GM18508 (cell line): ENCODE measurements at regions not wholly inside any gene's neighbourhood (a gene's known extent, or its start where the extent isn't known, plus 50 kb on each side); places are given as distances from the start of the nearest gene placed in this dataset.

Source experiments
- ATAC-seq: cut with Tn5 transposase; IDR thresholded peaks from one replicate; pipeline ENCODE4 v1.9.1; 2021; ENCODE audit warnings: moderate number of reproducible peaks; ENCODE audit not compliant: insufficient read depth, unreplicated experiment

- ATAC-seq, result no peak
Observed at GRCh38 chr7:35581605-35582210, 113.2 kb downstream of the HERPUD2 start.

- ATAC-seq, result no peak
Observed at GRCh38 chr7:35576031-35576573, 118.8 kb downstream of the HERPUD2 start.

GRCh38 chr7:35571611-35572240 lies 123.2 kb downstream of the HERPUD2 start:
- ATAC-seq, result no peak

GRCh38 chr7:35570937-35571336 lies 124.0 kb downstream of the HERPUD2 start:
- no peak for ATAC-seq

GRCh38 chr7:35565927-35566326 lies 129.0 kb downstream of the HERPUD2 start:
- no peak for ATAC-seq

- no peak for ATAC-seq
Observed at GRCh38 chr7:35558841-35559240, 136.1 kb downstream of the HERPUD2 start.

GRCh38 chr7:35556515-35557471 lies 138.1 kb downstream of the HERPUD2 start:
- ATAC-seq, result no peak

- ATAC-seq, result no peak
Observed at GRCh38 chr7:35555934-35556333, 139.0 kb downstream of the HERPUD2 start.

- ATAC-seq, result no peak
Observed at GRCh38 chr7:35555386-35555785, 139.5 kb downstream of the HERPUD2 start.

- ATAC-seq, result no peak
Observed at GRCh38 chr7:35553519-35553918, 141.4 kb downstream of the HERPUD2 start.

- no peak for ATAC-seq
Observed at GRCh38 chr7:35552691-35553090, 142.2 kb downstream of the HERPUD2 start.

- no peak for ATAC-seq
Observed at GRCh38 chr7:35551321-35552081, 143.4 kb downstream of the HERPUD2 start.

GRCh38 chr7:35550831-35551230 lies 144.1 kb downstream of the HERPUD2 start:
- no peak for ATAC-seq

- no peak for ATAC-seq
Observed at GRCh38 chr7:35549781-35550180, 145.2 kb downstream of the HERPUD2 start.

GRCh38 chr7:35548291-35548690 lies 146.6 kb downstream of the HERPUD2 start:
- no peak for ATAC-seq

GRCh38 chr7:35546691-35547429 lies 148.1 kb downstream of the HERPUD2 start:
- no peak for ATAC-seq

- ATAC-seq, result no peak
Observed at GRCh38 chr7:35545831-35546230, 149.1 kb downstream of the HERPUD2 start.

GRCh38 chr7:35544028-35544742 lies 150.8 kb downstream of the HERPUD2 start:
- ATAC-seq, result no peak
